GM12891 (cell line): ENCODE measurements at regions not wholly inside any gene's neighbourhood (a gene's known extent, or its start where the extent isn't known, plus 50 kb on each side); places are given as distances from the start of the nearest gene placed in this dataset.

Experiments
- DNase-seq: peaks from one replicate; pipeline ENCODE4 v3.0.0; 2011; ENCODE audit warnings: low spot score; ENCODE audit not compliant: insufficient read length
- FAIRE-seq: peaks from 2 replicates; lab custom pipeline; 2011; peaks lifted over from hg19 to GRCh38; lab: Jason Lieb, UNC
- PAX5 ChIP-seq: IDR thresholded peaks from 2 replicates; pipeline ENCODE4 v1.6.1; 2011; ENCODE audit warnings: low read length, moderate library complexity, mild to moderate bottlenecking; ENCODE audit not compliant: insufficient read depth, severe bottlenecking
- POLR2A ChIP-seq: IDR thresholded peaks from 2 replicates; pipeline ENCODE4 v1.6.1; 2011; ENCODE audit warnings: low read depth, low read length, control low read depth
- POLR2AphosphoS5 ChIP-seq: IDR thresholded peaks from 2 replicates; pipeline ENCODE4 v1.6.1; 2011; ENCODE audit warnings: low read depth, low read length, control low read depth
- POU2F2 ChIP-seq: IDR thresholded peaks from 2 replicates; pipeline ENCODE4 v1.6.1; 2011; ENCODE audit warnings: low read depth, mild to moderate bottlenecking, control low read depth, low read length, moderate library complexity
- SPI1 ChIP-seq: IDR thresholded peaks from 2 replicates; pipeline ENCODE4 v1.6.1; 2011; ENCODE audit warnings: low read depth, low read length, control low read depth
- TAF1 ChIP-seq: IDR thresholded peaks from 2 replicates; pipeline ENCODE4 v1.6.1; 2011; ENCODE audit warnings: low read depth, low read length, control low read depth

DNA sequence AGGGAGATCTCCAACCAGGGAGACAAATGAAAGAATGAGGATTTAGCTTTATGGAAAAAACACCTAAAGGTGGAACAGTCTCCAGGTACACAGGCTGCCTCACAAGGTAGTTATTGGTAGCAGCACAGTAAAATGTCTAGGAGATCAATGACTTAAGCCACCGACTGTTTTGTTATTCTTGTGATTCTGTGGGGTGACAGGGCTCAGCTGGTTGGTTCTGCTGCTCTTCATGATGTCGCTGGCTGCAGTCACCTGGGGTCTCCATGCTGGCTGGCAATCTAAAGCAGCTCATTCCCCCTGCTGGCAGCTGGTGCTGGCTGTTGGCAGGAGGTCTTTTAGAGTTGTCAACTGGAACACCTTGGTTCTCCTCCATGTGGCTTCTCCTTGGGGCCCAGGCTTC is 69.2 kb downstream of the FOXL1 start:
- no peak for FAIRE-seq
- no peak for TF ChIP-seq POU2F2
- no peak for TF ChIP-seq POLR2A
- TF ChIP-seq PAX5, result no peak
- no peak for TF ChIP-seq SPI1
- no peak for TF ChIP-seq TAF1
- TF ChIP-seq POLR2AphosphoS5, result no peak
- no peak for DNase-seq

DNA sequence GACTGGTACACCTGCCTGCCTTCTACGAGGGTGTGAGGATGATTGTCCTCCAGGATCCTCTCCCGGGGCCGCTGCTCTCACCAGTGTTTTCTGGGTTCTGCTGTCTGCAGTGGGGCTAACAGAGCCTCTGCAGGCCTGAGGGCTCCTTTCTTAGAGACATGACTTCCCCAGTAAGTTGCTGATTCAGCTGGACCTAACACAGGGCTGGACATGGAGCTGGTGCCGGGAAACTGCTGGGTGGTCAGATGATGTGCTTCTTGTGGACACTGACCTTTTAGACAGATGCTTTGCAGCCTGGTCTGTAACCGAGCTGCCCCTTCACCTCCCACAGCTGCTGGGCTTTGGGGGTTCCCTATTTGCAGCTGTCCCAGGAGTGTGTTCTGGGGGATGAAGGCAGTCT is 71.5 kb downstream of the FOXL1 start:
- no peak for FAIRE-seq
- DNase-seq, result no peak
- no peak for TF ChIP-seq POU2F2
- TF ChIP-seq PAX5, result no peak
- no peak for TF ChIP-seq TAF1
- no peak for TF ChIP-seq POLR2A
- TF ChIP-seq SPI1, result no peak
- no peak for TF ChIP-seq POLR2AphosphoS5

GRCh38 chr16:86651013-86651627 is 72.8 kb downstream of the FOXL1 start:
- TF ChIP-seq POU2F2 (no peak), PAX5 (no peak), POLR2AphosphoS5 (no peak), SPI1 (no peak), POLR2A (no peak), TAF1 (no peak)
- DNase-seq, result no peak
- no peak for FAIRE-seq

DNA sequence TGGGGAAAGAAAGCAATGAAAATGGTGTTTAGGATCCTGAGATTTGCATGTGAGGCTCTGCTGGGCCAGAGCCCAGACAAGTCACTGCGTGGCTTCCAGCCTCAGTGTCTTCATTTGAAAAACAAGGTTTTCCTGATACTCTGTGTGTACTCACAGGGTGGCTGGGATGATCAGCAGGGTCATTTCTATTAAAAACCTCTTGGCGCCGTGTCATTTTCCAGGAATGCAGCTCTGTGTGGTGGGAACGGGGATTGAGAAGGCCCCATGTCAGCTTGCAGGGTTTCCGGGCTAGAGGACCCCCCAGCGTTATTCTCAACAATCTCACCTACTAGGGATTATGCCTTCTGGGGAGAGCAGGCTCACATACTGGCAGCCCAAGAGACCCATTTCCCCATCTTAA is 73.5 kb downstream of the FOXL1 start:
- no peak for TF ChIP-seq POU2F2
- no peak for TF ChIP-seq SPI1
- TF ChIP-seq POLR2AphosphoS5, result no peak
- TF ChIP-seq PAX5, result no peak
- DNase-seq (no peak), FAIRE-seq (no peak)

GRCh38 chr16:86653285-86654006 is 75.1 kb downstream of the FOXL1 start:
- DNase-seq (no peak), FAIRE-seq (no peak)
- TF ChIP-seq TAF1 (no peak), SPI1 (no peak), POU2F2 (no peak), POLR2AphosphoS5 (no peak), PAX5 (no peak), POLR2A (no peak)

DNA sequence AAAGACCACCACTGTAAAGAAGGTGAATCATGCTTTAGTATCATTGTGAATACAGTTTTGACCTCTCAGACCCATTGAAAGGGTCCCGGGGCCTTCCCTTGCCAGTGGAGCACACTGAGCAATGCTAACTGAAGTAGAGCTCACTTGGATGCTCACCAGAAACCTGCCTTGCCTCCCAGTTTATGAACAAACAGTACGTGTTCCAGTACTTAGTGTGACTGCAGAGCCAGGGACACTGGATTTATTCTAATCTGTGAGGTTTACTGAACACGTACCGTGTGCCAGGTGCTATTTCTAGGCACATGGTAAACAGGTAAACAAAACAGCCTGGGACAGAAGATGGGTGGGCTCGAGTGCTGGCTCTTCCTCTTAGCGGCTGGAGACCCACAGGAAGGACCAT is 79.6 kb downstream of the FOXL1 start:
- DNase-seq, result no peak
- FAIRE-seq, result no peak
- no peak for TF ChIP-seq PAX5
- TF ChIP-seq POLR2A, result no peak
- TF ChIP-seq POU2F2, result no peak
- TF ChIP-seq POLR2AphosphoS5, result no peak
- no peak for TF ChIP-seq TAF1
- TF ChIP-seq SPI1, result no peak

GRCh38 chr16:86660623-86661022 is 82.3 kb downstream of the FOXL1 start:
- TF ChIP-seq SPI1 (no peak), POLR2A (no peak), POLR2AphosphoS5 (no peak), TAF1 (no peak), POU2F2 (no peak), PAX5 (no peak)
- FAIRE-seq (no peak), DNase-seq (no peak)

DNA sequence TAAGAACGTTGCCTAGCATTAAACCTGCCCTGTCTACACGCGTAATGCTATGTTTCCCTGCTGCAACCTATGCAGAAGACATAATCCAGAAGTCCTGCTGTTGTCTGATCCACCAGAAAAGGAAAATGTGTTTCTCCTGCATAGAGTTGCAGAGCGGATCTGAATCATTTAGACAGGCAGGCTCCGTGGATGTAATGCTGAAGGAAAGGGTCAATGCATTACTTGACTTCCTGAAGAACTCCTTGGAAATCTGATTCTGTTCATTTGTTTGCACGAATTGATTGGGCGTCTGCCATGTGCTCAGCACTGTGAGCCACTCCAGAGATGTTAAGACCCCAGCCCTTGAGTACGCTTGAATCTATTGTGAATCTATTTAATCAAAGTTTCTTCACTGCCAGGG is 83.4 kb downstream of the FOXL1 start:
- TF ChIP-seq PAX5 (no peak), TAF1 (no peak)
- FAIRE-seq (no peak), DNase-seq (no peak)

DNA sequence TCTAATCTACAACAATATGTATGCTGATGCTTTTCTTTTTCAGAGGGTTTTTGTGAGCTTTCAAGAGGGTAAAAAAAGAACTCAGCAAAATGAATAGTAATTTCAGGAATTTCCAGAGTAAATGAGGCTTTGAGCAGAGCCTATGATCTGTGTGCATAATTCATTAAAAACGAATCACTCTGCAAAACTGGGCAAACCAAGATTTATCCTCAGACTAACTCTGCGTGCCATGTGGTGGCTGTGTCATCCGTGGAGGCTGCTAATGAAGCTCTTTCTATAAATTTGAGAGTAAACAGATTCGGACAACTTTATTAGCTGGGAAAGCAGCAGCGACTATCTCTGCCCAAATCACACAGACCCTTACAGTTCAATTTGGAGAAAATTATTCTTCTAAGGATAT is 83.8 kb downstream of the FOXL1 start:
- FAIRE-seq (no peak), DNase-seq (no peak)
- TF ChIP-seq POU2F2 (no peak), TAF1 (no peak), POLR2A (no peak), POLR2AphosphoS5 (no peak)

DNA sequence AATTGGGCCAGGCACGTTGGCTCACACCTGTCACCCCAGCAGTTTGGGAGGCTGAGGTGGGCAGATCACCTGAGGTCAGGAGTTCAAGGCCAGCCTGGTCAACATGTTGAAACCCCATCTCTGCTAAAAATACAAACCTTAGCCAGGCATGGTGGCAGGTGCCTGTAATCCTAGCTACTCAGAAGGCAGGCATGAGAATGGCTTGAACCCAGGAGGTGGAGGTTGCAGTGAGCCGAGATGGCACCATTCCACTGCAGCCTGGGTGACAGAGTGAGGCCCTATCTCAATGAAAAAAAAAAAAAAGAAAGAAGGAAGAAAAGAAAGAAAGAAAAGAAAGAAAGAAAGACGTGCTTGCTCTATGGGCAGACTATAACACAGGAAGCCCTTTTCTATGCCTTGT is 84.4 kb downstream of the FOXL1 start:
- FAIRE-seq, result no peak

More for the DNA sequence above, 84.4 kb downstream of the FOXL1 start:
- no peak for TF ChIP-seq PAX5
- TF ChIP-seq SPI1, result no peak
- TF ChIP-seq TAF1, result no peak
- no peak for TF ChIP-seq POLR2AphosphoS5
- no peak for TF ChIP-seq POLR2A
- TF ChIP-seq POU2F2, result no peak
- no peak for DNase-seq
